GM18870 (cell line): ENCODE measurements at regions not wholly inside any gene's neighbourhood (a gene's known extent, or its start where the extent isn't known, plus 50 kb on each side); places are given as distances from the start of the nearest gene placed in this dataset.
A peak's percentile ranks its signal among the peaks of the same experiment; 100 is the strongest.
"Not testable (repeated sequence)": the region's sequence is repeated elsewhere in the genome, so short reads cannot be mapped to it uniquely, and the experiment has no call there.

Source experiments
- ATAC-seq: cut with Tn5 transposase; IDR thresholded peaks from one replicate; pipeline ENCODE4 v1.9.1; 2021; ENCODE audit warnings: moderate library complexity; ENCODE audit not compliant: unreplicated experiment

- no peak for ATAC-seq
These were observed 301.3 kb downstream of the TFAP2B start for GRCh38 chr6:51120016-51120415.

DNA sequence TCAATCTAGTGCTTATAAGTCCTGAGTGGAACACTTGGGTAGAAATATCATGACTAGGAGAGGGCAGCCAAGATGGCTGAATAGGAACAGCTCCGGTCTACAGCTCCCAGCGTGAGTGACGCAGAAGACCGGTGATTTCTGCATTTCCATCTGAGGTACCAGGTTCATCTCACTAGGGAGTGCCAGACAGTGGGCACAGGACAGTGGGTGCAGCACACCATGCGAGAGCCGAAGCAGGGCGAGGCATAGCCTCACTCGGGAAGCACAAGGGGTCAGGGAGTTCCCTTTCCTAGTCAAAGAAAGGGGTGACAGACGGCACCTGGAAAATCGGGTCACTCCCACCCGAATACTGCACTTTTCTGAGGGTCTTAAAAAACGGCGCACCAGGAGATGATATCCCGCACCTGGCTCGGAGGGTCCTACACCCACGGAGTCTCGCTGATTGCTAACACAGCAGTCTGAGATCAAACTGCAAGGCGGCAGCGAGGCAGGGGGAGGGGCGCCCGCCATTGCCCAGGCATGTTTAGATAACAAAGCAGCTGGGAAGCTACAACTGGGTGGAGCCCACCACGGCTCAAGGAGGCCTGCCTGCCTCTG lies 302.8 kb downstream of the TFAP2B start:
- not testable (repeated sequence) for ATAC-seq

DNA sequence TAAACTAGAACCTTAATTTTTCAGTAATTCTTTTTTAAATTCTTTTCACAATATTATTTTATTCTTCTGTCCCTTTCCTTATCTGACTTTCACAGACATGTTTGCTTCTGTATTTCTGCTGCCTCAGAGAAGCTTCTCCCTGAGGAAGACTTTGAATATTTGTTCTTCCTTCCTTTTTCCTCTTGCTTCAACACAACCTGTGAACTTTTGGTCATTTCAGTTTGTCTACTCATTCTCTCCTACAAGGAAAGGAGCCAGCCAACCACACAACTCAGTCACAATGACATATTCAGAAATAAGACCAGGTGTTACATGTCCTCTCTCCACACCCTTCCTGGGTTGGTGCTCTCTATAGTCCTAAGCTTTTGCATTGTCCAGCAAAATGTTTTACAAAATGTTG lies 310.4 kb downstream of the TFAP2B start:
- ATAC-seq = no peak

DNA sequence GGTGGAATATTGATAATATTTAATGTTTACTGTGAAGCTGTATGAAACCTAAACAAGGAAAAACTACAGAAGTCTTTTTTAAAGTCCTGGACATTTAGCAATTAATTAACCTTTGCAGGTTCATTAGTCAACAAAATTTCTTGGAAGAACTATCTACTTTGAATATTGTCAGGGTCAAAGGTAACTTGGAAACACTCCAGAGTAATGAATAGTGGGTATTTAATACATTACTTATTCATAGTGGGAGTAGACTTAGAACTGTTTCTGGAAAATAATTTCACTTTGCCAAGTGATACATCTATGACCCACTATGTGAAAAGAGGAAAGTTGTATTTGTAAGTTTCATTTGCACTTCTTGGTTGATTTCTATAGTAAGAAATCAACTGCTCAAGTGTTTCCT lies 319.1 kb downstream of the TFAP2B start:
- no peak for ATAC-seq

DNA sequence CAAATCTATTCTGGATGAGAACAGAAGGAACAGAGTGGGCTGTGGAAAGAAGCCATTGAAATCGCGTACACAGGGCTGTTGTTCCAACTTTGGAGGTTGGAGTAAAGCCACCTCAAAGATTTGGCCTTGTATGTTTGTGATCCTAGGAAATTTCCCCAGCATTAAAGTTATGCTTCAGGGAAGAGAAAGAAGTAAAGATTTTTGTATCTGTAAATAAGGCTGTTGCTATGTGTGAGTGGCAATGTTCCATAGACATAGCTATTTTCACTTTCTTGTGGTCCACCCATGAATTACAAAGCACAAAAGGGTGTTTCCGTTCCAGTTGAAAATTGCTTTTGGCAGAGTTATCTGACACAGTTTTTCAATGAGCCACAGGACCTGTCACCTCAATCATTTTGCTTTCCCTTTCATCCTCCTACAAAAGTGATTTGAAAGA lies 321.3 kb downstream of the TFAP2B start:
- no peak for ATAC-seq

- no peak for ATAC-seq
These were observed 322.4 kb downstream of the TFAP2B start for GRCh38 chr6:51141080-51141479.

GRCh38 chr6:51147756-51148155 lies 329.1 kb downstream of the TFAP2B start:
- no peak for ATAC-seq

DNA sequence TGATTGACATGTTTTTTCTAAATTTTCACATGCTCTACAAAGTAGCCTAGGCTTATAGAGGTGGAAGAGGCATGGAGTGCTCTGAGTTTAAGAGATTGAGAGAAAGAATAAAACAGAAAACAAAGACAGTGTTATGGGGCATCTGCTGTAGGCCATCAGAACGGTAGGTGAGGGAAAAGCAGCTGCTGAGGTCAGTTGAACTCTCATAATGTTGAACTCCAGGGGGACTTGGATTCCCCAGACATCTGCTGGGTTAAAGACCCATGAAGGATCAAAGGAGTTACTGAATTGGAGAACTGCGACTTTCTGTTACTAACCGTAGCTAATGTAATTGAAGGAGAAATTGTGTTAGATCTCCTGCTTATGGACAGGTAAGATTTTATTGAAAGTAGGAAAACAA lies 333.9 kb downstream of the TFAP2B start:
- ATAC-seq = no peak

DNA sequence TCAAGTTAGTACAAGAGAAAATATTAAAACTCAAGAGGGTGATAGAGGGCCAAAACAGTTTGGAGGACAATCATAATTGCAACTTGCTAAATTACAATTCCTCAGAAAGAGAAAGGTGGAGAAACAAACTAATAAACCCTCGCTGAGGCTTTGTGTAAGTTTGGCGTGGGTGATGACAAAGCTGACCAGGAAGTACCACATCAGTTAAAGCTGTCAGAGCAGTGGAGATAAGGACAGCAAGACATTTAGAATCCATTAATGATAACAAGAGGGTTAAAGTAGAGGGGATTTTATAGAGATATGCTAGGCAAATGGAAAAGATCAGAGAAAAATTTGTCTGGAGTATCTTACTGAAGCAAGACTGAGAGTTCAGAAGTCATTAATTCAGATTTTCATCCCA lies 334.4 kb downstream of the TFAP2B start:
- no peak for ATAC-seq

DNA sequence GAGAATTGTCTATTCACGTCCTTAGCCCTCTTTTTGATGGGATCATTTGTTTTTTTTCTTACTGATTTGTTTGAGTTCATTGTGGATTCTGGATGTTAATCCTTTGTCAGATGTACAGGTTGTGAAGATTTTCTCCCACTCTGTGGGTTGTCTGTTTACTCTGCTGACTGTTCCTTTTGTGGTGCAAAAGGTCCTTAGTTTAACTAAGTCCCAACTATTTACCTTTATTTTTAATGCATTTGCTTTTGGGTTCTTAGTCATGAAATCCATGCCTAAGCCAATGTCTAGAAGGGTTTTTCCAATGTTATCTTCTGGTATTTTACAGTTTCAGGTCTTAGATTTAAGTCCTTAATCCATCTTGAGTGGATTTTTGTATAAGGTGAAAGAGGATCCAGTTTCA lies 336.3 kb downstream of the TFAP2B start:
- ATAC-seq = not testable (repeated sequence)

DNA sequence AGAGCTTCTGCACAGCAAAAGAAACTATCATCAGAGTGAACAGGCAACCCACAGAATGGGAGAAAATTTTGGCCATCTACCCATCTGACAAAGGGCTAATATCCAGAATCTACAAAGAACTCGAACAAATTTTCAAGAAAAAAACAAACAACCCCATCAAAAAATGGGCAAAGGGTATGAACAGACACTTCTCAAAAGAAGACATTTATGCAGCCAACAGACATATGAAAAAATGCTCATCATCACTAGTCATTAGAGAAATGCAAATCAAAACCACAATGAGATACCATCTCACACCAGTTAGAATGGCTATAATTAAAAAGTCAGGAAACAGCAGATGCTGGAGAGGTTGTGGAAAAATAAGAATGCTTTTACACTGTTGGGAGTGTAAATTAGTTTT lies 340.6 kb downstream of the TFAP2B start:
- not testable (repeated sequence) for ATAC-seq

DNA sequence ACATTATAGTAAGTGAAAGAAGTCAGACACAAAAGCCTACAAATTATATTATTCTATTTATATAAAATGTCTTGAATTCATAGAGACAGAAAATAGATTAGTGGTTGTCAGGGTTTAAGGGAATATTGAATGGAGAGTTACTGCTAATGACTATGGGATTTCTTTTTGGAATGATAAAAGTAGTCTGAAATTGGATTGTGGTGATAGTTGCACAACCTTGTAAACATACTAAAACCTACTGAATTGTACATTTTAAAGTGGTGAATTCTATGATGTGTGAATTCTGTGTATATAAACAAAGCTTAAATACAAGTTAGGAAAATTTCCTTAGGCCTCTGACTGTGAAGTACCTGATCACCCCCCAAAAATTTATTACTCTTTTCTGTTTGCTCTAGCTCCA lies 343.1 kb downstream of the TFAP2B start:
- ATAC-seq = no peak

DNA sequence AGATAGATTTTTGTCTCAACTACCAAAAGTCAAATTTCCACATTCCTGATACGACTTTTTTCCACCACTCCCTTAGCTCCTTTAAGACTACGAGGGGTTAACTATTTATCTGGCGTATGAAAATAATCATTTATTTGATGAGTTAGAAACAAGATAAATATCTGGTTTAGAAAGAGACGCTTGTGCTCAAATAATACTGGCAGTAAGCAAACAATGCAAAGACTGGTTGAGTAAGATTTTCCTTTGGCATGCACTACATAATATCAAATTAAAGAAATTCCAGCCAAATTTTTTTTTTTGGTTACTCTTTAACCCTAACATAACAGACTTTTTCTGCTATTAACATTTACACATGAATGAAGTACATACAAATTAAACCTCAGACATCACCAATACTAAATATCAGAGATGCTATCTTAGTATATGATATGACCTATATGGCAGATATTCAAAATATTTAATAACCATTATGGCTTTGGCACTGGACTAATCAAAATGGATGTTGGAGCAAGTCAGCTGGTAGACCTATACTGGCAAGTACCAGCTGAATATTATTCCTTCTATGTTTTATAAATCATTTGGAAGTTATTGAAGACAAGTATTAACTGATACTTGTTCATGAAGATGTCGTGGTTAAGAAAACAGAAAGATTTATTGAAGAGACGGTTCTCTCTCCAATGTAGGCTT lies 345.3 kb downstream of the TFAP2B start:
- ATAC-seq = no peak

GRCh38 chr6:51166914-51167313 lies 348.2 kb downstream of the TFAP2B start:
- ATAC-seq = no peak

DNA sequence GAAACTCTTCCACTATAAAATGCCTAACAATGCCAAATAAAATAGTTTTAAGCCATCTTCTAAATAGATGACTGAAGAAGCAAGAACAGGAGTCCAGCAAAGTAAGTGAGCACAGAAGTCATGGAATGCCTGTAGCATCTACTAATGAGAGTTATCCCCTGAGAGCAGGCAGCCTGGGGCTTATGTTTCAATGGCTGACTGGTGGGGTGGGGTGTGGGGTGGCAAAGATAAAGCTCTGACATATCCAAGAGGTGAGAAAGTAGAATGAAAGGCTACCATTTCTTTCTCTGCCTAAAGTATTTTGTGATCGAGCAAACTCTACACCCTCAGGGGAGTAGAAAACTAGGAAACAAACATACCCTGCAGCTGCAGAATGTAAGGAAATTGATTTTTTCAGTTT lies 348.8 kb downstream of the TFAP2B start:
- ATAC-seq = no peak

DNA sequence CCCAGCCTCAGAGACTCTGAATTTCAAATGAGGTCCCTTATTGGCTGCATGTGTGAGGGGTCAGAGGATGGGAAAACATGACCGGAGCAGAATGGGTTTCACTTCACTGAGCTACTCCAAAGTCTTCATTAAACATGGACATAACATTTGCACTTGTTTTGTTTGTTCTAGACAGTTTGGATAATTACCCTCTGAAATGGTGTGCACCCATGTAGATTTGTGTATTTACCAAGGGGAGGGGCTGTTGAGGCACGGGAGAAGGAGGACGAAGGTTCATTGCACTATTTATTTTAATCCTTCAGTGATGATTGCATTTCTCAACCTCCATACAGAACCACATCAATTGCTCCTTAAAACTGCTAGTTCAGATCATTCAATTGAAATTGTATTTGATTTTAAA lies 364.2 kb downstream of the TFAP2B start:
- ATAC-seq = no peak

- ATAC-seq = no peak
These were observed 365.4 kb downstream of the TFAP2B start for GRCh38 chr6:51184046-51184445.

DNA sequence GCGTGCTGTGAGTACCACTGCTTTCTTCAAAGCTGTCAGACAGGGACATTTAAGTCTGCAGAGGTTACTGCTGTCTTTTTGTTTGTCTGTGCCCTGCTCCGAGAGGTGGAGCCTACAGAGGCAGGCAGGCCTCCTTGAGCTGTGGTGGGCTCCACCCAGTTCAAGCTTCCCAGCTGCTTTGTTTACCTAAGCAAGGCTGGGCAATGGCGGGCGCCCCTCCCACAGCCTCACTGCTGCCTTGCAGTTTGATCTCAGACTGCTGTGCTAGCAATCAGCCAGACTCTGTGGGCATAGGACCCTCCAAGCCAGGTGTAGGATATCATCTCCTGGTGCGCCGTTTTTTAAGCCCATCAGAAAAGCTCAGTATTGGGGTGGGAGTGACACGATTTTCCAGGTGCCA lies 374.5 kb downstream of the TFAP2B start:
- not testable (repeated sequence) for ATAC-seq

GRCh38 chr6:51199105-51199552 lies 380.5 kb downstream of the TFAP2B start:
- peak; percentile 86 for ATAC-seq

GRCh38 chr6:51199733-51200260 lies 381.1 kb downstream of the TFAP2B start:
- no peak for ATAC-seq

- ATAC-seq = no peak
These were observed 382.0 kb downstream of the TFAP2B start for GRCh38 chr6:51200676-51201075.

- not testable (repeated sequence) for ATAC-seq
These were observed 384.0 kb downstream of the TFAP2B start for GRCh38 chr6:51202653-51203052.
